Kidney (tissue), 13 donors: ENCODE measurements at regions not wholly inside any gene's neighbourhood (a gene's known extent, or its start where the extent isn't known, plus 50 kb on each side); places are given as distances from the start of the nearest gene placed in this dataset.

Experiments
- DNase-seq, 5 donors: peaks; one replicate each; pipeline ENCODE4 v3.0.0-alpha.2; 2013 to 2020
- FAIRE-seq: peaks from 2 replicates; lab custom pipeline; 2012; peaks lifted over from hg19 to GRCh38; lab: Jason Lieb, UNC
- H3K27ac ChIP-seq, 2 donors: one replicate each; pipeline ENCODE4 v1.7.0; 2013; ENCODE audit warnings: low read depth in 2 of 2, low read length in 2 of 2, inconsistent platforms in 1 of 2
- H3K27me3 ChIP-seq: one replicate; pipeline ENCODE4 v1.7.1; 2013; ENCODE audit warnings: low read length, inconsistent platforms; ENCODE audit not compliant: control insufficient read depth, insufficient read depth
- H3K36me3 ChIP-seq, 3 donors: one replicate each; pipeline versions ENCODE4 v1.7.0 to v1.7.1; 2013; ENCODE audit warnings: low read length in 3 of 3, control low read depth in 1 of 3, inconsistent platforms in 1 of 3; ENCODE audit not compliant: insufficient read depth in 3 of 3, control insufficient read depth in 2 of 3
- H3K4me1 ChIP-seq, 3 donors: one replicate each; pipeline versions ENCODE4 v1.7.0 to v1.7.1; 2013; ENCODE audit warnings: low read length in 3 of 3, inconsistent platforms in 1 of 3, low read depth in 1 of 3; ENCODE audit not compliant: control insufficient read depth in 2 of 3, insufficient read depth in 2 of 3
- H3K4me3 ChIP-seq, 3 donors: one replicate each; pipeline versions ENCODE4 v1.7.0 to v1.8.1; 2013; ENCODE audit warnings: low read length in 3 of 3, control low read depth in 1 of 3, inconsistent platforms in 1 of 3
- H3K9ac ChIP-seq, 3 donors: one replicate each; pipeline versions ENCODE4 v1.7.0 to v1.7.1; 2013; ENCODE audit warnings: low read length in 3 of 3, control low read depth in 1 of 3, inconsistent platforms in 1 of 3
- H3K9me3 ChIP-seq, 3 donors: one replicate each; pipeline versions ENCODE4 v1.7.0 to v1.7.1; 2013; ENCODE audit warnings: low read length in 3 of 3, control low read depth in 1 of 3, inconsistent platforms in 1 of 3; ENCODE audit not compliant: control insufficient read depth in 2 of 3, insufficient read depth in 1 of 3
- CTCF ChIP-seq: IDR thresholded peaks from 3 replicates; pipeline ENCODE4 v1.5.1; 2012; ENCODE audit warnings: mild to moderate bottlenecking, moderate library complexity, borderline replicate concordance; ENCODE audit not compliant: insufficient read depth; ENCODE audit errors: extremely low read depth
- intact Hi-C: fragments of 100-400 bp; cut with DNase I; formaldehyde crosslinking; loops from one replicate; pipeline ENCODE4 v1.11.1; 2022
- donor health status: control.
- donor health status: control.
- donor health status: control.
- donor health status: control.
- donor health status: control.
- donor health status: DM: yes; HTN: yes; CAD: no.
- donor health status: Normal renal cell carcinoma (clear cell type).

- TF ChIP-seq CTCF: no peak
- intact Hi-C loops: no loop called here
- H3K27ac ChIP-seq: no peak overlapping the region
These were observed 102.0 kb upstream of the EFEMP1 start for GRCh38 chr2:56025469-56026193.

GRCh38 chr2:56026828-56027227 is 103.2 kb upstream of the EFEMP1 start:
- Histone ChIP-seq H3K4me1 (no peaks in the 10 kb centered on the region), H3K27ac (no peak overlapping the region), H3K9me3 (no peaks in the 10 kb centered on the region), H3K36me3 (no peaks in the 10 kb centered on the region), H3K9ac (no peak overlapping the region), H3K27me3 (no peaks in the 10 kb centered on the region), H3K4me3 (no peak overlapping the region)
- TF ChIP-seq CTCF: no peak
- intact Hi-C loops: no loop called here
- DNase-seq (no peak), FAIRE-seq (no peak)

More at GRCh38 chr2:56025469-56026193, 102.0 kb upstream of the EFEMP1 start:
- Histone ChIP-seq H3K9me3 (no peaks in the 10 kb centered on the region), H3K9ac (no peak overlapping the region), H3K4me1 (no peaks in the 10 kb centered on the region), H3K36me3 (no peaks in the 10 kb centered on the region), H3K27me3 (no peaks in the 10 kb centered on the region), H3K4me3 (no peak overlapping the region)
- FAIRE-seq (no peak), DNase-seq (no peak)

GRCh38 chr2:56030062-56030461 is 106.5 kb upstream of the EFEMP1 start:
- no peak overlapping the region for H3K27ac ChIP-seq
- no peaks in the 10 kb centered on the region for H3K9me3 ChIP-seq
- intact Hi-C loops: no loop called here
- H3K27me3 ChIP-seq: no peaks in the 10 kb centered on the region
- no peak for DNase-seq
- no peaks in the 10 kb centered on the region for H3K36me3 ChIP-seq
- no peak overlapping the region for H3K4me3 ChIP-seq
- no peak for TF ChIP-seq CTCF
- FAIRE-seq: no peak
- no peak overlapping the region for H3K9ac ChIP-seq
- H3K4me1 ChIP-seq: no peaks in the 10 kb centered on the region
